Neural crest cell (in vitro differentiated cells): ENCODE measurements at regions not wholly inside any gene's neighbourhood (a gene's known extent, or its start where the extent isn't known, plus 50 kb on each side); places are given as distances from the start of the nearest gene placed in this dataset.

Experiments
- DNase-seq: peaks from one replicate; pipeline ENCODE4 v3.0.0; 2021; ENCODE audit warnings: low read depth, mixed read lengths, low spot score
- H3K27ac Mint-ChIP-seq: one replicate; pipeline ENCODE4 v1.8.0; 2021; ENCODE audit warnings: mild to moderate bottlenecking, mixed read lengths; ENCODE audit not compliant: unreplicated experiment
- H3K27me3 Mint-ChIP-seq: 2 replicates; pipeline ENCODE4 v1.8.0; 2021; ENCODE audit warnings: low read depth, mild to moderate bottlenecking, mixed read lengths
- H3K36me3 Mint-ChIP-seq: 2 replicates; pipeline ENCODE4 v1.8.0; 2021; ENCODE audit warnings: low read depth, mild to moderate bottlenecking, mixed read lengths
- H3K4me1 Mint-ChIP-seq: 2 replicates; pipeline ENCODE4 v1.8.0; 2021; ENCODE audit warnings: mixed read lengths
- H3K4me3 Mint-ChIP-seq: one replicate; pipeline ENCODE4 v1.8.0; 2021; ENCODE audit warnings: mild to moderate bottlenecking, mixed read lengths
- H3K9me3 Mint-ChIP-seq: 2 replicates; pipeline ENCODE4 v1.8.0; 2021; ENCODE audit warnings: mixed read lengths
- CTCF ChIP-seq: fragments of 200-600 bp; sonication (generic); conservative IDR thresholded peaks from 2 replicates; pipeline ENCODE4 v1.5.0; 2021; ENCODE audit warnings: antibody characterized with exemption, mild to moderate bottlenecking

- no peak overlapping the region for H3K4me3 Mint-ChIP-seq
- no peaks in the 10 kb centered on the region for H3K36me3 Mint-ChIP-seq
- no peaks in the 10 kb centered on the region for H3K9me3 Mint-ChIP-seq
- no peak for DNase-seq
- TF ChIP-seq CTCF, result no peak
- no peaks in the 10 kb centered on the region for H3K27me3 Mint-ChIP-seq
- H3K27ac Mint-ChIP-seq, result peak overlapping the region; percentile 70
- H3K4me1 Mint-ChIP-seq, result peaks cover 19% of the 10 kb centered on the region
Observed at GRCh38 chr6:74807674-74808073, 398.2 kb downstream of the COL12A1 start.

GRCh38 chr6:74805916-74806696, 399.7 kb downstream of the COL12A1 start:
- Mint-ChIP-seq H3K36me3 (peaks cover 6% of the 10 kb centered on the region), H3K27ac (peak overlapping the region; percentile 16), H3K27me3 (no peaks in the 10 kb centered on the region), H3K9me3 (peaks cover 6% of the 10 kb centered on the region), H3K4me1 (peaks cover 19% of the 10 kb centered on the region), H3K4me3 (no peak overlapping the region)
- DNase-seq, result no peak
- no peak for TF ChIP-seq CTCF

GRCh38 chr6:74798302-74798701, 407.6 kb downstream of the COL12A1 start:
- peaks cover 29% of the 10 kb centered on the region for H3K9me3 Mint-ChIP-seq
- no peak for TF ChIP-seq CTCF
- H3K4me3 Mint-ChIP-seq, result no peak overlapping the region
- no peak overlapping the region for H3K27ac Mint-ChIP-seq
- H3K36me3 Mint-ChIP-seq, result peaks cover 19% of the 10 kb centered on the region
- no peaks in the 10 kb centered on the region for H3K27me3 Mint-ChIP-seq
- no peak for DNase-seq
- H3K4me1 Mint-ChIP-seq, result no peaks in the 10 kb centered on the region

- H3K4me1 Mint-ChIP-seq, result peaks cover 13% of the 10 kb centered on the region
- H3K36me3 Mint-ChIP-seq, result peaks cover 6% of the 10 kb centered on the region
- H3K4me3 Mint-ChIP-seq, result no peak overlapping the region
- no peaks in the 10 kb centered on the region for H3K27me3 Mint-ChIP-seq
- no peak overlapping the region for H3K27ac Mint-ChIP-seq
- no peak for DNase-seq
- TF ChIP-seq CTCF, result no peak
- peaks cover 10% of the 10 kb centered on the region for H3K9me3 Mint-ChIP-seq
Observed at GRCh38 chr6:74785236-74785635, 420.6 kb downstream of the COL12A1 start.

- no peak for TF ChIP-seq CTCF
- Mint-ChIP-seq H3K27ac (no peak overlapping the region), H3K4me1 (peaks cover 17% of the 10 kb centered on the region), H3K36me3 (peaks cover 6% of the 10 kb centered on the region), H3K4me3 (no peak overlapping the region), H3K9me3 (peaks cover 10% of the 10 kb centered on the region), H3K27me3 (no peaks in the 10 kb centered on the region)
- DNase-seq, result no peak
Observed at GRCh38 chr6:74782346-74782745, 423.5 kb downstream of the COL12A1 start.
